GM19238 (cell line): ENCODE measurements at regions not wholly inside any gene's neighbourhood (a gene's known extent, or its start where the extent isn't known, plus 50 kb on each side); places are given as distances from the start of the nearest gene placed in this dataset.

Source experiments
- DNase-seq: peaks from one replicate; pipeline ENCODE4 v3.0.0; 2011; ENCODE audit warnings: low spot score; ENCODE audit not compliant: insufficient read length

DNA sequence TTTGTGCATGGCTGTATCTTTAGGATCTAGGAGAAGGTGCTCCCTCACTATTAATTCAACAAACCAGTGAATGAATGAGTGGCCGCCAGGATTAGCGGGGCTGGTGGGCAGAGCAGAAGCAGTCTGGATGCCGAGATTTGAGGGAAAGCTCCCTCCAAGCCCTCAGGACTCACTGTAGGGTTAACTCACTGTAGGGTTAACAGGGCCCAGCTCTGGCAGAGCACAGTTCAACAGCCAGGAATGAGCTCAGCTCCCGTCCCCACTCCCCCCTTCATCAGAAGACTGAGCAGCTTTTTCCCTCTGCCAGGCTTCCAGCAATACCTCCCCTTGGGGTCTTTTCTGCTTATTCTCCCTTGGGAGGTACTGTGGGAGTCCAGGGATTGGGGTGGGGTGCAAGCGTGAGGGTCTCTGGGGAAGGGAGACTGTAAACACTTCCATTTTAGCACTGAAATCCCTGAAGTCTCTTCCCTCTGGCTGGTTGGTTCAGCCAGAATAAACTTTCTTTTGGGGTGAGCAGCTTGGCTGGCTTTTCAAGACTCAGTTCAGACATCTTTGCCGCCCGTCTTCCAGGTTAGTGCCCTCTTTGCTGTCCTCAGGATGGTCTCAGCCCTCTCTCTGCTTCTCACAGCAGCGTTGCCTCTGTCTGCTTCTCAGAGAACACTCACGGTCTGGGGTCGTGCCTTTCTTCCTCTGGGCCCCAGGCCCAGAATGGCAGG is 53.7 kb upstream of the WSB1 start:
- no peak for DNase-seq

DNA sequence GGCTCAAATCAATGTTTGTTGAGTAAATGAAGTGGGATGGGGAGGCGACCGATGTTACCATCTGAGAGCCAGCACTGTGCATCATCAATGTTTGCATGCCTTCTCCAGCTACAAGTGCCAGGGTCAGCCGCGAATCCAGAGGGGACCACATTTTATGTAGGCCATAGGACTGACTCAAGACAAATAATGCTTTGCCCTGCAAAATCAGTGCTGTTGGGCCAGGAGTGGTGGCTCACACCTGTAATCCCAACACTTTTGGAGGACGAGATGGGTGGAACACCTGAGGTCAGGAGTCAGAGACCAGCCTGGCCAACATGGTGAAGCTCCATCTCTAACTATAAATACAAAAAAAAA is 53.1 kb upstream of the WSB1 start:
- no peak for DNase-seq

DNA sequence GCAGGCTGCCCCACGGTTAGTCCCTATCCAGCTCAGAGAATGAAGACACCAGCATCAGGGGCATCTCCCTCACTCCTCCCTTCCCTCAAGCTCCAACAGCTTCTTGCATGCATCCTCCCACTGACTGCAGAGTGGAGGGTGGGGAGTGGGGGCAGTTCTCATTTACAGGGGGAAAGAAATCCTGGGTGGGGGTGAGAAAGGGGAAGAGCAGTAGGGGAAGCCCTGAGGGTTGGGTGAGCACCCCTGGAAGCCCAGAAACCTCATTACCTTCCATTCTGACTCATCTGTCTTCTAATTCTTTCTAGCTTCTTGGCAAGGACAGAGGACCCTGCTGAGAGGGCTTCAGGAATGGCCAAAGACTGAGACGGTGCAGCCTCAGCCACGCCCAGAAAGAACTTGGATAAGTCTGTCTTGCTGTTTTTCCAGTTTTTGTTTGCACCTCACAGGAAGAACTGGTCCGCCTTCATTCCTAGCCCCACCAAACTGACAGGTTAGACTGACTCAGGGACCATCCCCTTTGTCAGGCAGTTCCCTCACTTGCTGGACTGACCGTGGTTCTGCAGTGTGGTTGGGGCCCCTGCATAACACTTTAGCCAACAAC is 52.5 kb upstream of the WSB1 start:
- DNase-seq, result no peak

DNA sequence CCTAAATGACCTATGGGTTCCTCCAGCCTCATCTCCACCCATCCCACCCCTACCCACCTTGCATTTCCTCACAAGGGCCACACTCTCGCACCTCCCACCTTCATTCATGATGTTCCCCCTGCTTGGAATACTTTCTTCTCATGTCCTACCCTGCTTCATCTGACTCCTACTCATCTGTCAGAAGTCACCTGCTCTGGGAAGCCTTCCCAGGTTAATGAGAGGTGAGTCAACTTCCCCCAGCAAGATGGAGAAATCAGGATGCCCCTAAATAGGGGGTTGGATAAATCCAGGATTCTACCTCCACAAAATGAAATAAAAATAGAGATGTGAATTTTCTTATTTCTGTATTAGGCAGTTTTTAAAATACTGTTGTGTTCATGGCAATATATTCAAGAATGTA is 51.0 kb upstream of the WSB1 start:
- no peak for DNase-seq

DNA sequence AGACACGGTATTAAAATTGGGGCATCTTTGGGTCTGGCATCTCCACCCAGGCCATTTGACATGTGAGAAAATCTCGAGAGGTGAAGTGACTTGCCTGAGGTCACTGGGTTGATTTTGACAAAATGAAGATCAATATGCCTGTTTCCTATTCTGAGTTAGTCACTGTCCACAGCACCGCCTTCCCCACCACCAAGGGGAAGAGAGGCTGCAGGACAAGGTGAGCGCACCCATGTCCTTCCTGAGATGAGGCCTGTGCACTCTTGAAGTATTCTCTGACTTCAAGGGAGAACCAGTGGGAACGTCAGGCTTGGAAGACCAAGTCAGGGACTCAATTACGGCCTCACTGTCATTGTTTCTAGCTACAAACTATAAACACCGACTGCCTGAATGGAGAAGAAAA is 49.9 kb upstream of the WSB1 start:
- DNase-seq, result no peak
